SK-N-SH (cell line): ENCODE measurements at regions not wholly inside any gene's neighbourhood (a gene's known extent, or its start where the extent isn't known, plus 50 kb on each side); places are given as distances from the start of the nearest gene placed in this dataset.
"Not testable (repeated sequence)": the region's sequence is repeated elsewhere in the genome, so short reads cannot be mapped to it uniquely, and the experiment has no call there.

Experiments used
- CTCF ChIA-PET: fragments of 300-600, 350-600 bp; formaldehyde crosslinking; extraction: SDS; loops from one replicate; lab custom pipeline; 2021; lab: Yijun Ruan, JAX
- POLR2A ChIA-PET: fragments of 350-600 bp; sonication (Branson Sonifier 250); formaldehyde crosslinking; extraction: SDS; loops from one replicate; lab custom pipeline; 2020; ENCODE audit warnings: antibody characterized with exemption, inconsistent platforms; lab: Yijun Ruan, JAX
- DNase-seq: peaks from one replicate; pipeline ENCODE4 v3.0.0; 2012
- H2AFZ ChIP-seq: fragments of 200-600 bp; sonication (generic); 2 replicates; pipeline ENCODE4 v1.8.1; 2016; ENCODE audit warnings: antibody characterized with exemption, mild to moderate bottlenecking, low read depth
- H3F3A ChIP-seq: fragments of 200-600 bp; sonication (generic); replicated peaks from 2 replicates; pipeline ENCODE3; 2016; ENCODE audit warnings: antibody characterized with exemption, mild to moderate bottlenecking; ENCODE audit not compliant: insufficient read depth
- H3K27ac ChIP-seq, 2 experiments: fragments of 200-500 bp in 1 of 2; fragments of 200-600 bp in 1 of 2; sonication (Bioruptor generic) in 1 of 2; sonication (generic), shearing (Covaris generic) in 1 of 2; 2 replicates each; pipeline versions ENCODE4 v1.5.1 to v1.6.1; 2014 to 2016; ENCODE audit warnings: low read depth in 2 of 2, inconsistent platforms in 1 of 2, low read length in 1 of 2, mild to moderate bottlenecking in 1 of 2, mixed read lengths in 1 of 2
- H3K27me3 ChIP-seq: fragments of 200-600 bp; sonication (generic), shearing (Covaris generic); 2 replicates; pipeline ENCODE4 v1.6.1; 2016; ENCODE audit warnings: mixed run types; ENCODE audit not compliant: insufficient read depth
- H3K36me3 ChIP-seq, 2 experiments: fragments of 200-500 bp in 1 of 2; fragments of 200-600 bp in 1 of 2; sonication (Bioruptor generic) in 1 of 2; sonication (generic) in 1 of 2; replicated peaks in 1 of 2; 2 replicates each; pipeline versions ENCODE3 to v1.5.1; 2014 to 2016; ENCODE audit warnings: low read length in 1 of 2, mild to moderate bottlenecking in 1 of 2; ENCODE audit not compliant: insufficient read depth in 2 of 2, control insufficient read depth in 1 of 2
- H3K4me1 ChIP-seq, 2 experiments: fragments of 200-500 bp in 1 of 2; fragments of 200-600 bp in 1 of 2; sonication (Bioruptor generic) in 1 of 2; sonication (generic), shearing (Covaris generic) in 1 of 2; 2 replicates each; pipeline versions ENCODE4 v1.5.1 to v1.6.1; 2014 to 2016; ENCODE audit warnings: low read depth in 1 of 2, low read length in 1 of 2, mixed run types in 1 of 2; ENCODE audit not compliant: insufficient read depth in 2 of 2, control insufficient read depth in 1 of 2
- H3K4me2 ChIP-seq: fragments of 200-600 bp; sonication (generic), shearing (Covaris generic); 2 replicates; pipeline ENCODE4 v1.6.1; 2017; ENCODE audit warnings: mixed run types
- H3K4me3 ChIP-seq, 2 experiments: fragments of 200-500 bp in 1 of 2; fragments of 200-600 bp in 1 of 2; sonication (Bioruptor generic) in 1 of 2; sonication (generic), shearing (Covaris generic) in 1 of 2; 2 replicates each; pipeline versions ENCODE4 v1.5.1 to v1.8.1; 2014 to 2016; ENCODE audit warnings: low read depth in 2 of 2, inconsistent platforms in 1 of 2, low read length in 1 of 2, mild to moderate bottlenecking in 1 of 2, mixed read lengths in 1 of 2, moderate library complexity in 1 of 2
- H3K79me2 ChIP-seq: fragments of 200-600 bp; sonication (generic); 2 replicates; pipeline ENCODE4 v1.8.1; 2017; ENCODE audit warnings: mild to moderate bottlenecking; ENCODE audit not compliant: insufficient read depth
- H3K9ac ChIP-seq: fragments of 200-600 bp; sonication (generic); 2 replicates; pipeline ENCODE4 v1.6.1; 2017; ENCODE audit warnings: mixed run types
- H3K9me2 ChIP-seq: fragments of 200-600 bp; sonication (generic); 2 replicates; pipeline ENCODE4 v1.6.1; 2017; ENCODE audit warnings: mixed run types
- H3K9me3 ChIP-seq: fragments of 200-600 bp; sonication (generic); 2 replicates; pipeline ENCODE4 v1.6.1; 2017; ENCODE audit warnings: mixed run types, mild to moderate bottlenecking, moderate library complexity
- H4K20me1 ChIP-seq: fragments of 200-600 bp; sonication (generic); 2 replicates; pipeline ENCODE4 v1.6.1; 2017; ENCODE audit warnings: mild to moderate bottlenecking, mixed run types; ENCODE audit not compliant: insufficient read depth
- CTCF ChIP-seq: fragments of 200-600 bp; sonication (generic); IDR thresholded peaks from 2 replicates; pipeline ENCODE4 v1.6.1; 2017; ENCODE audit warnings: antibody characterized with exemption, mild to moderate bottlenecking, moderate library complexity
- GABPA ChIP-seq: IDR thresholded peaks from 2 replicates; pipeline ENCODE4 v1.4.0; 2012; ENCODE audit warnings: low read depth, mild to moderate bottlenecking
- MXI1 ChIP-seq: IDR thresholded peaks from 2 replicates; pipeline ENCODE4 v1.6.1; 2012; ENCODE audit warnings: mild to moderate bottlenecking, low read depth, low read length, improper control_type of control experiment
- RFX5 ChIP-seq: IDR thresholded peaks from 2 replicates; pipeline ENCODE4 v1.6.1; 2012; ENCODE audit warnings: mild to moderate bottlenecking, improper control_type of control experiment, low read length
- SIN3A ChIP-seq: IDR thresholded peaks from 2 replicates; pipeline ENCODE4 v1.6.1; 2012; ENCODE audit warnings: low read depth, mild to moderate bottlenecking, low read length, moderate library complexity, borderline replicate concordance
- TAF1 ChIP-seq: IDR thresholded peaks from 2 replicates; pipeline ENCODE4 v1.6.1; 2012; ENCODE audit warnings: low read depth, mild to moderate bottlenecking, low read length, moderate library complexity, borderline replicate concordance
- TCF12 ChIP-seq: IDR thresholded peaks from 2 replicates; pipeline ENCODE4 v1.4.0; 2012
- USF1 ChIP-seq: IDR thresholded peaks from 2 replicates; pipeline ENCODE4 v1.4.0; 2012; ENCODE audit warnings: low read depth, borderline replicate concordance
- WGBS: methylation state at CpG from one replicate; pipeline ENCODE4 v1.1.6; 2017; ENCODE audit warnings: low lambda C conversion rate; 5-methylcytosine and 5-hydroxymethylcytosine counted together
- TF ChIP-seq, protein P1 (sequence below): IDR thresholded peaks from 2 replicates; pipeline ENCODE4 v1.4.0; 2012; ENCODE audit warnings: low read depth
- TF ChIP-seq, protein P2 (sequence below): fragments of 150-350 bp; IDR thresholded peaks from 2 replicates; pipeline ENCODE4 v1.6.1; 2016; ENCODE audit warnings: mild to moderate bottlenecking, low read depth, low read length

DNA sequence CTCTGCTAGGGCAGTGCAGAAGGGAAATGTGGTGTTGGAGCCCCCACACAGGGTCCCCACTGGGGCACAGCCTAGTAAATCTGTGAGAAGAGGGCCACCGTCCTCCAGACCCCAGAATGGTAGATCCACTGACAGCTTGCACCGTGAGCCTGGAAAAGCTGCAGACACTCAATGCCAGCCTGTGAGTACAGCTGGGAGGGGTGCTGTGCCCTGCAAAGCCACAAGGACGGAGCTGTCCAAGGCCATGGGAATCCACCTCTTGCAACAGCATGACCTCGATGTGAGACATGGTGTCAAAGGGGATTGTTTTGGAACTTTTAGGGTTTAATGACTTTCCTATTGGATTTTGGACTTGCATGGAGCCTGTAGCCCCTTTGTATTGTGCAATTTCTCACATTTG is 220.8 kb upstream of the BRINP3 start:
- DNase-seq, H3K9me3 ChIP-seq, H3K79me2 ChIP-seq, H3K36me3 ChIP-seq, H3K9ac ChIP-seq, CTCF ChIA-PET, POLR2A ChIA-PET, H3F3A ChIP-seq, H3K4me3 ChIP-seq, H3K4me1 ChIP-seq, H3K4me2 ChIP-seq, H3K27me3 ChIP-seq, H3K9me2 ChIP-seq, H3K27ac ChIP-seq, H4K20me1 ChIP-seq, H2AFZ ChIP-seq: not testable (repeated sequence)
- whole genome bisulfite sequencing: 0% methylated on average over 3 of the region's 4 CpGs

DNA sequence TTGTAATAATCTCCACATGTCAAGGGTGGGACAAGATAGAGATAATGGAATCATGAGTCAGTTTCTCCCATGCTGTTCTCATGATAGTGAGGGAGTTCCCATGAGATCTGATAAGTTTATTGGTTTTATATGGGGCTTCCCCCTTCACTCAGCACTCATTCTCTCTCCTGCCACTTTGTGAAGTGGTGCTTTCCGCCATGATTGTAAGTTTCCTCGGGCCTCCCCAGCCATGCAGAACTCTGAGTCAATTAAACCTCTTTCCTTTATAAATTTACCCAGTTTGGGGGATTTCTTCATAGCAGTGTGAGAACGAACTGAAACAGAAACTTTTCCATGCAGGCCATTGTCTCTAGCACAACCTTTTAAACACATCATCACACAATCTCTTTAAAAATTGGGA is 221.5 kb upstream of the BRINP3 start:
- 6% methylated on average over 3 of the region's 3 CpGs for WGBS
- Histone ChIP-seq H3K79me2 (no peaks in the 10 kb centered on the region), H3K27ac (no peak overlapping the region), H3K4me1 (no peaks in the 10 kb centered on the region), H3K9me2 (no peaks in the 10 kb centered on the region; the same call in 1 of the 2 replicates), H3K36me3 (no peaks in the 10 kb centered on the region), H3K9ac (no peak overlapping the region), H3F3A (no peaks in the 10 kb centered on the region), H4K20me1 (no peaks in the 10 kb centered on the region), H3K27me3 (no peaks in the 10 kb centered on the region), H3K4me2 (no peak overlapping the region), H3K4me3 (no peak overlapping the region), H3K9me3 (no peaks in the 10 kb centered on the region; the same call in 1 of the 2 replicates), H2AFZ (no peak overlapping the region)
- no peak for TF ChIP-seq USF1
- no peak for TF ChIP-seq GABPA
- TF ChIP-seq RFX5: no peak
- TF ChIP-seq TAF1: no peak
- no peak for TF ChIP-seq TCF12
- no peak for TF ChIP-seq SIN3A
- TF ChIP-seq MXI1: no peak
- TF ChIP-seq, protein P1, sequence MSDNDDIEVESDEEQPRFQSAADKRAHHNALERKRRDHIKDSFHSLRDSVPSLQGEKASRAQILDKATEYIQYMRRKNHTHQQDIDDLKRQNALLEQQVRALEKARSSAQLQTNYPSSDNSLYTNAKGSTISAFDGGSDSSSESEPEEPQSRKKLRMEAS: no peak
- TF ChIP-seq, protein P2, sequence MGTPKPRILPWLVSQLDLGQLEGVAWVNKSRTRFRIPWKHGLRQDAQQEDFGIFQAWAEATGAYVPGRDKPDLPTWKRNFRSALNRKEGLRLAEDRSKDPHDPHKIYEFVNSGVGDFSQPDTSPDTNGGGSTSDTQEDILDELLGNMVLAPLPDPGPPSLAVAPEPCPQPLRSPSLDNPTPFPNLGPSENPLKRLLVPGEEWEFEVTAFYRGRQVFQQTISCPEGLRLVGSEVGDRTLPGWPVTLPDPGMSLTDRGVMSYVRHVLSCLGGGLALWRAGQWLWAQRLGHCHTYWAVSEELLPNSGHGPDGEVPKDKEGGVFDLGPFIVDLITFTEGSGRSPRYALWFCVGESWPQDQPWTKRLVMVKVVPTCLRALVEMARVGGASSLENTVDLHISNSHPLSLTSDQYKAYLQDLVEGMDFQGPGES: no peak
- no peak for TF ChIP-seq CTCF
- ChIA-PET POLR2A (no interaction called here), CTCF (no interaction called here)
- DNase-seq: no peak
